GM20000 (cell line): ENCODE measurements at regions not wholly inside any gene's neighbourhood (a gene's known extent, or its start where the extent isn't known, plus 50 kb on each side); places are given as distances from the start of the nearest gene placed in this dataset.

Source experiments
- DNase-seq: peaks from one replicate; pipeline ENCODE4 v3.0.0; 2012; ENCODE audit warnings: low spot score
- CTCF ChIP-seq: IDR thresholded peaks from 2 replicates; pipeline ENCODE4 v1.5.1; 2012; ENCODE audit warnings: mild to moderate bottlenecking, control low read depth; ENCODE audit errors: extremely low read depth, missing control alignments

GRCh38 chr9:10674586-10674985 is 61.8 kb upstream of the PTPRD start:
- no peak for DNase-seq
- no peak for TF ChIP-seq CTCF

DNA sequence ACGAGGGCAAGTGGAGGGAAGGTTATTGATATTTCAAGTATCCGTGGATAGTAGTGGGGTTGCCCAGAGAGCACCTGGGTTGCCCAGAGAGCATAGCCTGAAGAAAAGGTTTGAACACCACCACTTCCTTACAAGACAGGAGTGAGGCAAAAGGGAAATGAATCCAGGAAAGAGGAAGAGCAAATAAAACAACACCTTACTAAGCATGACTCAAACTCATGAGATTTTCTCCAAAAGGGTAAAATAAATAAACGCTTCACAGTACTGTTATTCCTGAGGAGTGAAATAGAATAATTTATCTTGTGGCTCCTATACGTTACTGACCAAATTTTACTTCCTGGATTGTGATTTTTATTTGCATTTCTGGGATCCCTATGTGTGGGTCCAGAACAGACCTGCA is 65.2 kb upstream of the PTPRD start:
- TF ChIP-seq CTCF, result no peak
- DNase-seq, result no peak

- TF ChIP-seq CTCF, result no peak
- DNase-seq, result no peak
These were observed 66.0 kb upstream of the PTPRD start for GRCh38 chr9:10678790-10679189.

- TF ChIP-seq CTCF, result no peak
- no peak for DNase-seq
These were observed 74.1 kb upstream of the PTPRD start for GRCh38 chr9:10686943-10687342.

DNA sequence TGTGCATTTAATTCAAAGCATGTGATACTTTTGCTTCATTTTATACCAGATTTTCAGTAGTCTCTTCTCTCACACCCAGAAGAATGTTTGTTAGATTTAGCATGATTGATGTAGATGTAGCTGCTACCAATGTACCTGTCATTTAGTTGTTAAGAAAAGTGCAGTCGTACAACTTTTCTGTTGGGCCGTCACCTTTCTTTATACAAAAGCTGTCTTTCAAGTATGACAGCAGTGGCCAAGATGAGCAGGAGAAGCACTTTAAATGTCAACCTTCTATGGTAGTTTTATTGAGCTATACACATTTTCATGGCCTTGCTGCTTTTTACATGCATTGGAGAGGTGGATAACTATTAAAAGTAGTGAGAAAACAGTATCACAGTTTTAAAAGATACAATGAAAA is 77.7 kb upstream of the PTPRD start:
- DNase-seq, result no peak
- no peak for TF ChIP-seq CTCF

- DNase-seq, result no peak
- TF ChIP-seq CTCF, result no peak
These were observed 84.2 kb upstream of the PTPRD start for GRCh38 chr9:10697044-10697443.

DNA sequence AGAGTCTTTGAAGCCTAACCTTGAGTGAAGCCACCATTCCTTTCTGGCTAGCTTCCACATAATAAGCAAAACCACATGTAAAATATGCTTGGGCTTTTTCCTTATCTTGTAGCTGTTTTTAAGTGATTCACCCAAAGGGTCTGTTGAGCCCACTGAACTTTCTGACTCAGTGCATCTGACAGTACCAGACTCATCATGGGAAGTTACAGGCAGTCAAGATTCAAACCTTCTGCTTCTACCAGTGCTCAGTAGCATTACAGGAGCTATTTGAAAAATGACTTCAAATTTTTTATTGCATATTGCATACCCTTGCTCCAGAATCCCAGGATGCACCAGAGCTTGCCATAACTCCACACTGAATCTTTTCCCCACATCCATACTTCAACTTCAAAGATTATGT is 87.5 kb upstream of the PTPRD start:
- no peak for TF ChIP-seq CTCF
- no peak for DNase-seq
